ENCODE measurements at regions not wholly inside any gene's neighbourhood (a gene's known extent, or its start where the extent isn't known, plus 50 kb on each side); places are given as distances from the start of the nearest gene placed in this dataset.

DNA sequence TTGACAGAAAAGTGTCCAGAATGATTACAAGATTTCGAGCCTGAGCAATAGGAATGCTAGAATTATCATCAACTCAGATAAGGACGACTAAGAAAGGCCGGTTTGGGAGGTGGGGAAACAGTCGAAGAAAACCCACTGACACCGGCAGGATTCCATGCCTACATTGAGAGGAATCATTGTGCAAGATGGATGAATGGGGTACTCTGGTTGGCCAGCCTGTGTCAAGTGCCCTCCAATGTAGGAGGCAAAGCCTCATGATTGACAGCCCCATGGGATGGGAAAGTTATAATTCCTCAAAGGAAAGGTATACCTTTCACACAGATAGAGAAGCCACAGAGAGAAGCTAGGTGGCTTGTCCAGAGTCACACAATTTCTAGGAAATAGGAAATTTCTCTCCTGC is 153.5 kb upstream of the CTTNBP2NL start:
- Histone ChIP-seq H4K8ac (replicated peaks; ENCODE audit: insufficient read length, low read depth, low read length) (no peak overlapping the region), H2AK5ac (ENCODE audit: insufficient read length, low read length) (no peak overlapping the region), H3T11ph (ENCODE audit: low read length) (no peak overlapping the region), H3K9me3 (ENCODE audit: control insufficient read depth, low read depth, low read length) (no peaks in the 10 kb centered on the region), H2BK12ac (ENCODE audit: insufficient read length, low read depth, low read length) (no peak overlapping the region), H3K27me3 (ENCODE audit: insufficient read depth, low read length) (no peaks in the 10 kb centered on the region), H3K27ac (ENCODE audit: insufficient read length, low read depth, low read length) (no peak overlapping the region), H4K20me1 (ENCODE audit: control insufficient read depth, insufficient read depth, insufficient read length) (no peaks in the 10 kb centered on the region), H4K5ac (ENCODE audit: insufficient read length, low read depth, low read length) (no peak overlapping the region), H4K91ac (ENCODE audit: insufficient read length, low read depth, low read length) (no peak overlapping the region), H3K23me2 (ENCODE audit: insufficient read length, low read depth, low read length, poor library complexity, severe bottlenecking) (no peaks in the 10 kb centered on the region), H3K4me1 (ENCODE audit: insufficient read depth, low read length) (peaks cover 3% of the 10 kb centered on the region; the same call in 1 of the 2 replicates), H3K79me1 (ENCODE audit: insufficient read depth, low read depth, low read length, poor library complexity, severe bottlenecking) (no peaks in the 10 kb centered on the region), H3K79me2 (ENCODE audit: insufficient read depth, low read length) (no peaks in the 10 kb centered on the region), H3K14ac (ENCODE audit: insufficient read depth, low read length) (no peak overlapping the region), H2BK120ac (ENCODE audit: low read depth, low read length, poor library complexity, severe bottlenecking) (no peak overlapping the region), H2BK15ac (ENCODE audit: low read depth, low read length) (no peak overlapping the region), H2BK20ac (ENCODE audit: low read depth, low read length, poor library complexity, severe bottlenecking) (no peak overlapping the region), H3K4me2 (ENCODE audit: insufficient read depth, insufficient read length, low read length) (no peak overlapping the region), H3K56ac (ENCODE audit: insufficient read length, low read depth, low read length) (no peak overlapping the region), H3K4ac (ENCODE audit: low read depth, low read length) (no peak overlapping the region), H2AFZ (ENCODE audit: low read length) (no peak overlapping the region), H3K23ac (ENCODE audit: insufficient read length, low read depth, low read length) (no peak overlapping the region), H3K18ac (ENCODE audit: insufficient read length, low read depth, low read length) (no peak overlapping the region), H3K9ac (ENCODE audit: extremely low read depth, insufficient read length, low read length) (no peak overlapping the region), H2BK5ac (ENCODE audit: insufficient read length, low read length) (no peak overlapping the region)
- Mint-ChIP-seq H3K4me1 (peaks cover 43 to 44% of the 10 kb centered on the region in 2 experiments), H3K36me3 (ENCODE audit: insufficient read depth in 1 of 3, low read depth in 3 of 3) (no peaks in the 10 kb centered on the region; a peak in 1 of 7 replicates), H3K4me3 (no peak overlapping the region), H3K27ac (no peak overlapping the region), H3K9me3 (peaks cover 0 to 3% of the 10 kb centered on the region in 2 experiments; a peak in 2 of 5 replicates), H3K27me3 (ENCODE audit: low read depth) (no peaks in the 10 kb centered on the region; the same call in 1 of the 2 replicates)
- DNase-seq, result no peak
- TF ChIP-seq CTCF (conservative IDR thresholded peaks at IDR 0.05), result no peak
- no CpG with 5 or more reads among the region's 5 CpGs for WGBS (ENCODE audit: extremely low coverage, insufficient read length, low lambda C conversion rate)

Measured in H9 (cell line).